ENCODE measurements at regions not wholly inside any gene's neighbourhood (a gene's known extent, or its start where the extent isn't known, plus 50 kb on each side); places are given as distances from the start of the nearest gene placed in this dataset.

DNA sequence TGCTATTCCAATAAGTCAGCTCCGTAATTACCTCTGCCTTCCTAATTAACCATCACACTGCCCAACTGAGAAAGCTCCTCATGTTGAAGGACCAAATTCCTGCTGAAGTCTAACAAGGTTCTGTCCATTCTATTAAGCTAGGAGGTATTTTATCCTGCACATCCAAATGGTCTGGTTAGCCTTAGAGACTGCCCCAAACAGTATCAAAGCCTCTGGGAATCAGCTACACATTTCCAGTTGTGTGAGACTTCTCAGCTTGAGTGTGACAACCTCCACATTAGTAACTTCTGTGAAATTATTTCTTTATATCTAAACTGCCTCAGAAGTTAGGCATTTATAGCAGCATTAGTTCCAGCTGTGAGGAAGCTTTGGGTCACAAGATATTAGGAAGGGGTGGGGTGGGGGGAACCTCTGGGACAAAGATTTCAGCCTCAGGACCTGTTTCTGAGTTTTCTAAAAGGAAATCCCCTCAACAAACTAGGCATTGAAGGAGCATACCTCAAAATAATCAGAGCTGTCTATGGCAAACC lies 150.5 kb upstream of the DUSP10 start:
- no peak overlapping the region for H3K4me3 ChIP-seq
- no peaks in the 10 kb centered on the region for H3K36me3 ChIP-seq
- H4K20me1 ChIP-seq = no peaks in the 10 kb centered on the region
- H3K4me1 ChIP-seq = peaks cover 54% of the 10 kb centered on the region
- H3K4me2 ChIP-seq = no peak overlapping the region
- peaks cover 18% of the 10 kb centered on the region for H3K9me3 ChIP-seq
- no peak for TF ChIP-seq Cebpa-rat (IDR thresholded peaks at IDR 0.05)
- H3K27me3 ChIP-seq = no peaks in the 10 kb centered on the region
- no peak overlapping the region for H3K9ac ChIP-seq
- H3K27ac ChIP-seq = no peak overlapping the region

DNA sequence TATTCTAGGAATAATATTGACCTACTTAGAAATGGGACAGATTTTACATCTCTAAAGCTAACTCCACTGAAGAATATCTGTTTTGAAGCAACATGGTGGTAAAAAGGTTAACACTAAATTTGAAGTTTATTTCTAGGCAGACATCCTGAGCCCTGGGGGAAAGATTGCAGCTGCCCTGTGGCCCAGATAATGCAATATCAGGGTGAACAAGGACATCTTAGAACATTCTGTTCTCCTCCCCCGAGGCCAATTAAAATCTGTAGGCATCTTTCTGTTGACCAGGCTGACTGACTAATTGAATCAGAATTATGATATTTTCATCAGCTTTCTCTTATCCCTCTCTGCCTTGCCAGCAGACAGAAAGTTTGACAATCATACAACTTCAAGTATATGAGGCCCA lies 149.8 kb upstream of the DUSP10 start:
- H4K20me1 ChIP-seq = no peaks in the 10 kb centered on the region
- peaks cover 57% of the 10 kb centered on the region for H3K4me1 ChIP-seq
- H3K36me3 ChIP-seq = no peaks in the 10 kb centered on the region
- H3K9ac ChIP-seq = no peak overlapping the region
- H3K4me3 ChIP-seq = no peak overlapping the region
- peaks cover 18% of the 10 kb centered on the region for H3K9me3 ChIP-seq
- H3K27ac ChIP-seq = peak overlapping the region; percentile 12; the same call in 1 of the 2 replicates
- H3K27me3 ChIP-seq = no peaks in the 10 kb centered on the region
- peak overlapping the region; percentile 27 for H3K4me2 ChIP-seq
- TF ChIP-seq Cebpa-rat (IDR thresholded peaks at IDR 0.05) = no peak

DNA sequence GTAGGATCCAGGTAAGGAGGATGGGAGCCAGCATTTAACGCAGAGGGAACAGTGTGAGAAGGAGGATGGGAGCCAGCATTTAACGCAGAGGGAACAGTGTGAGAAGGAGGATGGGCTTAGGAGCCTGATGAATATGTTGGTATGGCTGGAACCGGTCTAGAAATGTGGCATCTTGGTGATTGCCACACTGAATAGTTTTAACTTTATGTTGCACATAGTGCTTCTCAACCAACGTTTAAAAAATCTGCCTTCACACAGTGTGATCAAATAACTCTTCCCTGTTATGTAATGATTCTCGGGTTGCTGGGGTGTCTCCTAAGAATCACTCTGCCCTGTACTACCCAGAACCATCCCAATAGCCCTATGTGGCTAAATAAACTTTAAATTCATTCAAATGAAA lies 146.9 kb upstream of the DUSP10 start:
- H3K36me3 ChIP-seq = no peaks in the 10 kb centered on the region
- peak overlapping the region; percentile 38; the same call in 1 of the 2 replicates for H3K9ac ChIP-seq
- H3K4me1 ChIP-seq = peaks cover 86% of the 10 kb centered on the region
- TF ChIP-seq Cebpa-rat (IDR thresholded peaks at IDR 0.05) = no peak
- H4K20me1 ChIP-seq = no peaks in the 10 kb centered on the region
- peaks cover 5% of the 10 kb centered on the region; the same call in 1 of the 2 replicates for H3K9me3 ChIP-seq
- H3K27me3 ChIP-seq = no peaks in the 10 kb centered on the region
- H3K4me3 ChIP-seq = peak overlapping the region; percentile 46
- peak overlapping the region; percentile 79 for H3K27ac ChIP-seq
- H3K4me2 ChIP-seq = peak overlapping the region; percentile 78

DNA sequence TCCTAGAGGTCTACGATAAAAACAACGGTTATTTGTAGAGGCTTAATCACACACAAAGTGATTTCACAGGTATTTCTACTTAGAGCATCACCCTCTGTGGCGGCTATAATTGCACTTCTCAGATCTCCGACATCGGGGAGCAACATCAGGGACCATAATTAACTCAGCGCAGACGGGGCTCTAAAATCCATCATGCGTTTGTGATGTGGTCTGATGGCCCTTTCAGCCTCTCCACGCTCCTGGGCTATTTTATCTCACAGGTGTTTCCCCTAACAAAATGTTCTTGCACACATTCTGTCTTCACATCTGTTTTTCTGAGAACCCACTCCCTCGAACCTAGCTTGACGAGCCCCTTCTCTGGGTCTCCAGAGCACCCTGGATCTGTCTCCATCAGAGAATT lies 146.3 kb upstream of the DUSP10 start:
- peaks cover 92% of the 10 kb centered on the region for H3K4me1 ChIP-seq

DNA sequence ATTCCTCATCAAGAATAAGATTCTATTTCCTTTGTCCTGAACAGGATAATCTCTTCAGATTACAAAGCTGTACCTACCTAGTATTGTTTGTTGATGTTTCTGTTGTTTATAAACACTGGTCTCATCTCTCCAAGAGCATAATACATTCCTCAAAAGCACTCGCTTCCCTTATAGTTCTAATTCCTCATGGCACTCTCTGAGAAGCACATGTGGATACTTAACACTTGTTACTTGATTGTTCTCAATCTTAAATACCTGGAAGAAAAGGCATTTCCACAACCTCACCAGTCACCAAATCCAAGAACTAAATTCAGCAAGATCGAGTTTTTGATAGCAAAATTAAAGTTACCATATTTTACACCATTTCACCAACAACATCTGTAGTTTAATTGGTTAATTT lies 145.9 kb upstream of the DUSP10 start:
- Histone ChIP-seq H3K27me3 (no peaks in the 10 kb centered on the region), H3K4me1 (peaks cover 96% of the 10 kb centered on the region), H3K9ac (no peak overlapping the region; the same call in 1 of the 2 replicates), H3K4me2 (peak overlapping the region; percentile 78), H3K9me3 (no peaks in the 10 kb centered on the region), H3K36me3 (no peaks in the 10 kb centered on the region), H3K27ac (peak overlapping the region; percentile 79), H3K4me3 (peak overlapping the region; percentile 46; the same call in 1 of the 2 replicates), H4K20me1 (no peaks in the 10 kb centered on the region)
- no peak for TF ChIP-seq Cebpa-rat (IDR thresholded peaks at IDR 0.05)

More for the DNA sequence above, 146.3 kb upstream of the DUSP10 start:
- no peaks in the 10 kb centered on the region for H3K9me3 ChIP-seq
- peak overlapping the region; percentile 78 for H3K4me2 ChIP-seq
- no peaks in the 10 kb centered on the region for H4K20me1 ChIP-seq
- H3K27ac ChIP-seq = peak overlapping the region; percentile 79
- no peaks in the 10 kb centered on the region for H3K27me3 ChIP-seq
- peak overlapping the region; percentile 38; the same call in 1 of the 2 replicates for H3K9ac ChIP-seq
- H3K4me3 ChIP-seq = peak overlapping the region; percentile 46
- TF ChIP-seq Cebpa-rat (IDR thresholded peaks at IDR 0.05) = no peak
- H3K36me3 ChIP-seq = no peaks in the 10 kb centered on the region

DNA sequence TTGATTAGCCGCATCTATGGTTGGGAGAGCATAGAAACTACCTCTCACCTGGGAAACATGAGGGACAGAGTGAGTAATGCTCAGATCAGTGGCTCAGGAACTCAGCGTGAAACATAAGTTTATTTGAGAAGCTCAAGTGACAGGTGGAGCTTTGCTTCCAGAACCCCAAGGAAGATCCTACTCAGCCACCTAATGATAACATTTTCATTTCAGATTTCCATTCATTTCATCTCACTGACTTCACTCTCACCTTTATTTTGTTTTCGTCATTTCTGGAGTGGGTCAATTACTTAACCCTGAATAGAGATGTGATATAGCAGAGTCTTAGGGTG lies 145.5 kb upstream of the DUSP10 start:
- no peak for TF ChIP-seq Cebpa-rat (IDR thresholded peaks at IDR 0.05)
- Histone ChIP-seq H3K36me3 (no peaks in the 10 kb centered on the region), H3K9ac (peak overlapping the region; percentile 32; the same call in 1 of the 2 replicates), H3K27ac (peak overlapping the region; percentile 79; the same call in 1 of the 2 replicates), H3K9me3 (no peaks in the 10 kb centered on the region), H3K4me2 (peak overlapping the region; percentile 78), H3K27me3 (no peaks in the 10 kb centered on the region), H3K4me1 (peaks cover 99% of the 10 kb centered on the region), H4K20me1 (no peaks in the 10 kb centered on the region), H3K4me3 (no peak overlapping the region)

DNA sequence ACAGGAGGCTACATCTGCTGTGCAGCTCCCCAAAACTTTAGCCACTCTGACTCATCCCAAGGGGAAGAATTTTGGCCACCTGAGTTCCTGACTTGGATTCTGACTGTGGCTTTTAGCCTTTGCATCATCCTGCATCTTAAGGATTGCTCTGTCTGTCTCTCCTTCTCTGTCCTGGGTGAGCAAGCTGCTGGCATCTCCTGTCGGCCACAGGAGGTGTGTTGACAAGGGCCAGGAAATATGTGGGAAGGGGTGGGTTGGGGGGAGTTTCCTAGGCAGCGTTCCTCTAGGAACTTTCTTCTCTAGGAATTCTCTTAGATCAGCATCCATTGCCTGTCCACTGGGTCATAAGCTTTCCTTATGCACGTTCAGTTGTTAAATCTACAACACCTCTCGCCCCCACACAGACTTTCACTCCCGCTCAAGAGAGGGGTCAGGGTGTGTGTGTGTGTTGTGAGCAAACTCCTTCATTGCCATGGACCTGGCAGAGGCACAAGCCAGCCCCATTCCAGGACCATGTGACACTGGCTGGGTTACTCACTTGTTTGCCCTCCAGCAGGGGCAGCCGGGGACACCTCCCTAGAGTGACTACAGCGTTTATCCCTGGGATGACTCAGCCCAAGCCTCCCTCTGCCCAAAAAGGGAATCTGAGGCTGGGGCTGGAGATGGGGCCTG lies 145.0 kb upstream of the DUSP10 start:
- Histone ChIP-seq H3K36me3 (no peaks in the 10 kb centered on the region), H4K20me1 (no peaks in the 10 kb centered on the region), H3K27me3 (no peaks in the 10 kb centered on the region), H3K9ac (peak overlapping the region; percentile 32; the same call in 1 of the 2 replicates), H3K4me1 (peaks cover 99% of the 10 kb centered on the region), H3K27ac (peak overlapping the region; percentile 79; the same call in 1 of the 2 replicates), H3K4me2 (peak overlapping the region; percentile 78), H3K4me3 (no peak overlapping the region), H3K9me3 (no peaks in the 10 kb centered on the region)
- no peak for TF ChIP-seq Cebpa-rat (IDR thresholded peaks at IDR 0.05)

DNA sequence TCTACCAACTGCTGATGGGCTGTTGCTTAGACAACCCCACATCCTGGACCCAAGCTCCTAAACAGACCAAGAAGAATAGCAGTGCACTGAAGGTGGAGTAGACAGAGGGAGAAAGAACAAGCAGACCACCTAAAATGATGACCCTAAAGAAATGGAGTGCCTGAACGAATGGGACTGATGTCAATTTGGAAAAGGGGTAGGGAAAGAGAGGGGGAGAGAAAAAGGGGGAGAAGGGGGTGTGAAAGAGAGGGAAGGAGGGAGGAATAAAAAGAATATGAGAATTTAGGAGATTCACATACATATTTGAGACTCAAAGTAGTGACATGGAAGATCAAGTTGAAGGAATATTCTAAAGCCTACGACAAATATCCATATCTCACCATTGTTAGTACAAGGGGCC lies 144.4 kb upstream of the DUSP10 start:
- Histone ChIP-seq H3K9ac (no peak overlapping the region), H3K36me3 (no peaks in the 10 kb centered on the region), H3K27me3 (no peaks in the 10 kb centered on the region), H4K20me1 (no peaks in the 10 kb centered on the region), H3K9me3 (no peaks in the 10 kb centered on the region), H3K27ac (0 out of 2 replicates have a peak overlapping the region, but pooled peaks have one; percentile 25), H3K4me2 (peak overlapping the region; percentile 78), H3K4me1 (peaks cover 99% of the 10 kb centered on the region), H3K4me3 (no peak overlapping the region)
- TF ChIP-seq Cebpa-rat (IDR thresholded peaks at IDR 0.05) = no peak

DNA sequence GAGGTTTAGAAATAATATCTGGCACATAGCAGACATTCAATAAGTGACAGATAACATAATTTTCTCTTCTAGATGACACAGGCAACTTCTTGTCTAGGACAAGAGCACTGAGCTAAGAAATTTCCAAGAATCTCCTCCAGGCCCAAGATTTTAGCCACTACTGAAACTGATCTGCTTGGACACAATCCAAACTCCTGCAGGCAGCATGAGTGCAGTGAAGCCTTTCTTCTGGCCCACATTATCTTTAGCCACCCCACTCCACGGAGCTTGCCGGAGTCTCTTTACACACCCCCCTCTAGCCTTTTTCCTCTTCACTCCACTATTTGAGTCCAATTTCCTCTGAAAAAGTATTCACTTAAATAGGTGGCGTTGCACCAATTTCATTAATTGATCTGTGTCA lies 142.9 kb upstream of the DUSP10 start:
- no peak overlapping the region for H3K4me3 ChIP-seq
- peak overlapping the region; percentile 31 for H3K4me2 ChIP-seq
- H3K9me3 ChIP-seq = no peaks in the 10 kb centered on the region
- H3K9ac ChIP-seq = no peak overlapping the region
- TF ChIP-seq Cebpa-rat (IDR thresholded peaks at IDR 0.05) = no peak
- H4K20me1 ChIP-seq = no peaks in the 10 kb centered on the region
- peak overlapping the region; percentile 32; the same call in 1 of the 2 replicates for H3K27ac ChIP-seq
- H3K27me3 ChIP-seq = no peaks in the 10 kb centered on the region
- peaks cover 100% of the 10 kb centered on the region for H3K4me1 ChIP-seq
- no peaks in the 10 kb centered on the region for H3K36me3 ChIP-seq

DNA sequence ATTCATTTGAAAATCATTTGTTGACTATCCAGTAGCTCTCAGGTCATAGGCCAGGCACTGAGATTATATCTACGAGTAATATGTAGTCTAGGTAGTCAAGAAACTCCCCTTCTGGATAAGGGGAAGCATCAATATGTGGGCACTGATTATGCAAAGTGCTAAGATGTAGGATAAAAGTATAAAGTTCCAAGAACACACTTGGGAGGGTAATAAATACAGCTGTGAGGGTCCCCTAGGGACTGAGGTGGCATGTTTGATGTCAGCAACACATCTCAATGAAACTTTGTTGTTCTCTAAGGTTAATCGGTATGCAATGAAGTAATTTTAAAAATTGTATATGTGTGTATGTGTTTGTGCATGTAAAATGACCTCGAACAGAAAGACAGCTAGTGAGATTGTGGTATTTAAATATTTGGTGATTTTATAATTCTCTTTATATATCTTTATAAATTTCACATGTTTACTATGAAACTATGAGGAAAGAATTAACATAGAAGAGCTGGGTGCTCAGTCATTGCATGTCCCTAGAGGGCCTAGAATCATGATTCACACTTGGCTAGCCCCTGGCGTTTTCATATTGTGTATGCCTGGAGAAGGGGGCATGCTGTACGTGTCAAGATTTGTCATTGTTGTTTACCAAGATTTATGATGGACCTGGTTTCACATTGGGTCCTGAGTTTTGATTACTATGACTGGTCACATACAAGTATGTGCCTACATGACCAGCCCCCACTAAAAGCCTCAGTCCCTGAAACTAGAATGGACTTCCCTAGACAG lies 140.1 kb upstream of the DUSP10 start:
- H3K36me3 ChIP-seq = no peaks in the 10 kb centered on the region
- no peaks in the 10 kb centered on the region for H3K27me3 ChIP-seq
- no peak for TF ChIP-seq Cebpa-rat (IDR thresholded peaks at IDR 0.05)
- no peaks in the 10 kb centered on the region for H4K20me1 ChIP-seq
- H3K4me3 ChIP-seq = no peak overlapping the region
- no peak overlapping the region for H3K9ac ChIP-seq
- no peaks in the 10 kb centered on the region for H3K9me3 ChIP-seq
- peak overlapping the region; percentile 92 for H3K27ac ChIP-seq
- peak overlapping the region; percentile 68 for H3K4me2 ChIP-seq
- peaks cover 98% of the 10 kb centered on the region for H3K4me1 ChIP-seq

All from BLaER1 (cell line).